HEK293 (cell line): ENCODE measurements at regions not wholly inside any gene's neighbourhood (a gene's known extent, or its start where the extent isn't known, plus 50 kb on each side); places are given as distances from the start of the nearest gene placed in this dataset.

Experiments
- KLF9 ChIP-seq: fragments of 450-650 bp; formaldehyde crosslinking; IDR thresholded peaks from 2 replicates; pipeline ENCODE4 v1.5.1; 2016; ENCODE audit warnings: missing biosample characterization, missing genetic modification characterization, low read depth
- ZBTB7A ChIP-seq: fragments of 450-650 bp; formaldehyde crosslinking; IDR thresholded peaks from 2 replicates; pipeline ENCODE4 v1.5.1; 2016; ENCODE audit warnings: low read depth, missing biosample characterization, missing genetic modification characterization
- ZNF274 ChIP-seq, 2 experiments: fragments of 200-500 bp in 1 of 2; fragments of 450-650 bp in 1 of 2; sonication (Bioruptor generic) in 1 of 2; formaldehyde crosslinking in 1 of 2; IDR thresholded peaks; 2 replicates each; pipeline versions ENCODE4 v1.5.1 to v1.6.1; 2014 to 2016; ENCODE audit warnings: borderline replicate concordance in 1 of 2, inconsistent platforms in 1 of 2, low read length in 1 of 2, missing biosample characterization in 1 of 2, missing genetic modification characterization in 1 of 2
- ZNF391 ChIP-seq: fragments of 450-650 bp; formaldehyde crosslinking; IDR thresholded peaks from 2 replicates; pipeline ENCODE4 v1.5.1; 2016; ENCODE audit warnings: low read depth, missing biosample characterization, missing genetic modification characterization, borderline replicate concordance
- ZNF544 ChIP-seq: fragments of 450-650 bp; formaldehyde crosslinking; IDR thresholded peaks from 2 replicates; pipeline ENCODE4 v1.5.0; 2017; ENCODE audit warnings: missing biosample characterization, missing genetic modification characterization
- TF ChIP-seq, protein P1 (sequence below): fragments of 450-650 bp; formaldehyde crosslinking; IDR thresholded peaks from 2 replicates; pipeline ENCODE4 v1.5.1; 2016; ENCODE audit warnings: missing biosample characterization, missing genetic modification characterization
- TF ChIP-seq, protein P2 (sequence below): fragments of 450-650 bp; formaldehyde crosslinking; conservative IDR thresholded peaks from 2 replicates; pipeline ENCODE4 v1.5.1; 2016; ENCODE audit warnings: low read depth, missing biosample characterization, missing genetic modification characterization

DNA sequence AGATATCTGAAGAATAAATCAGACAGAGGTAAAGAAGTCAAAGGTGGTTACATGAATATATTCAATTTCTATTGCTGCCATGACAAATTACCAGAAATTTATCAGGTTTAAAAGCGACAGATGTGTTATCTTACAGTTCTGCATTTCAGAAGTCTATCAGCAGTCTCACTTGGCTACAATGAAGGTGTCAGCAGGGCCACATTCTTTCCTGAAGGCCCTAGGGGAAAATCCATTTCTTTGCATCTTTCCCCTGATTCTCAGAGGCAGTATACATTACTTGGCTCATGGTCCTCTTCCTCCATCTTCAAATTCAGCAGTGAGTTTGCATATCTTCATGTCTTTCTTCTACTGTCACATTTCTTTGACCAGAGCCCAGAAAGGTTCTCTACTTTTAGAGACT, 145.8 kb upstream of the GULP1 start:
- TF ChIP-seq KLF9 (tag by site-specific recombination): no peak
- TF ChIP-seq, protein P1, sequence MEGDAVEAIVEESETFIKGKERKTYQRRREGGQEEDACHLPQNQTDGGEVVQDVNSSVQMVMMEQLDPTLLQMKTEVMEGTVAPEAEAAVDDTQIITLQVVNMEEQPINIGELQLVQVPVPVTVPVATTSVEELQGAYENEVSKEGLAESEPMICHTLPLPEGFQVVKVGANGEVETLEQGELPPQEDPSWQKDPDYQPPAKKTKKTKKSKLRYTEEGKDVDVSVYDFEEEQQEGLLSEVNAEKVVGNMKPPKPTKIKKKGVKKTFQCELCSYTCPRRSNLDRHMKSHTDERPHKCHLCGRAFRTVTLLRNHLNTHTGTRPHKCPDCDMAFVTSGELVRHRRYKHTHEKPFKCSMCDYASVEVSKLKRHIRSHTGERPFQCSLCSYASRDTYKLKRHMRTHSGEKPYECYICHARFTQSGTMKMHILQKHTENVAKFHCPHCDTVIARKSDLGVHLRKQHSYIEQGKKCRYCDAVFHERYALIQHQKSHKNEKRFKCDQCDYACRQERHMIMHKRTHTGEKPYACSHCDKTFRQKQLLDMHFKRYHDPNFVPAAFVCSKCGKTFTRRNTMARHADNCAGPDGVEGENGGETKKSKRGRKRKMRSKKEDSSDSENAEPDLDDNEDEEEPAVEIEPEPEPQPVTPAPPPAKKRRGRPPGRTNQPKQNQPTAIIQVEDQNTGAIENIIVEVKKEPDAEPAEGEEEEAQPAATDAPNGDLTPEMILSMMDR (tag by site-specific recombination): no peak
- TF ChIP-seq, protein P2, sequence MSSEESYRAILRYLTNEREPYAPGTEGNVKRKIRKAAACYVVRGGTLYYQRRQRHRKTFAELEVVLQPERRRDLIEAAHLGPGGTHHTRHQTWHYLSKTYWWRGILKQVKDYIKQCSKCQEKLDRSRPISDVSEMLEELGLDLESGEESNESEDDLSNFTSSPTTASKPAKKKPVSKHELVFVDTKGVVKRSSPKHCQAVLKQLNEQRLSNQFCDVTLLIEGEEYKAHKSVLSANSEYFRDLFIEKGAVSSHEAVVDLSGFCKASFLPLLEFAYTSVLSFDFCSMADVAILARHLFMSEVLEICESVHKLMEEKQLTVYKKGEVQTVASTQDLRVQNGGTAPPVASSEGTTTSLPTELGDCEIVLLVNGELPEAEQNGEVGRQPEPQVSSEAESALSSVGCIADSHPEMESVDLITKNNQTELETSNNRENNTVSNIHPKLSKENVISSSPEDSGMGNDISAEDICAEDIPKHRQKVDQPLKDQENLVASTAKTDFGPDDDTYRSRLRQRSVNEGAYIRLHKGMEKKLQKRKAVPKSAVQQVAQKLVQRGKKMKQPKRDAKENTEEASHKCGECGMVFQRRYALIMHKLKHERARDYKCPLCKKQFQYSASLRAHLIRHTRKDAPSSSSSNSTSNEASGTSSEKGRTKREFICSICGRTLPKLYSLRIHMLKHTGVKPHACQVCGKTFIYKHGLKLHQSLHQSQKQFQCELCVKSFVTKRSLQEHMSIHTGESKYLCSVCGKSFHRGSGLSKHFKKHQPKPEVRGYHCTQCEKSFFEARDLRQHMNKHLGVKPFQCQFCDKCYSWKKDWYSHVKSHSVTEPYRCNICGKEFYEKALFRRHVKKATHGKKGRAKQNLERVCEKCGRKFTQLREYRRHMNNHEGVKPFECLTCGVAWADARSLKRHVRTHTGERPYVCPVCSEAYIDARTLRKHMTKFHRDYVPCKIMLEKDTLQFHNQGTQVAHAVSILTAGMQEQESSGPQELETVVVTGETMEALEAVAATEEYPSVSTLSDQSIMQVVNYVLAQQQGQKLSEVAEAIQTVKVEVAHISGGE (tag by site-specific recombination): no peak
- TF ChIP-seq ZBTB7A (tag by site-specific recombination): no peak
- TF ChIP-seq ZNF391: no peak
- no peak for TF ChIP-seq ZNF274 (IDR thresholded peaks at IDR 0.05; ENCODE audit: low read length)
- no peak for TF ChIP-seq ZNF274 (tag by site-specific recombination; IDR thresholded peaks at IDR 0.05; ENCODE audit: borderline replicate concordance)
- TF ChIP-seq ZNF544: no peak
